ENCODE measurements at regions not wholly inside any gene's neighbourhood (a gene's known extent, or its start where the extent isn't known, plus 50 kb on each side); places are given as distances from the start of the nearest gene placed in this dataset.

- FAIRE-seq = no peak
- H4K20me1 ChIP-seq (ENCODE audit: control insufficient read depth, extremely low read depth, insufficient read depth, low read length) = no peaks in the 10 kb centered on the region
- H3K27ac ChIP-seq (ENCODE audit: control insufficient read depth, insufficient read depth, low read length) = no peak overlapping the region
- no peaks in the 10 kb centered on the region for H3K4me1 ChIP-seq (ENCODE audit: control insufficient read depth, extremely low read depth, insufficient read depth, low read length)
- no peak overlapping the region for H3K9ac ChIP-seq (ENCODE audit: control insufficient read depth, extremely low read depth, insufficient read depth, low read length)
- no peak overlapping the region for H3K4me3 ChIP-seq (ENCODE audit: control insufficient read depth in 2 of 3, extremely low read depth in 1 of 3, insufficient read depth in 2 of 3, low read depth in 1 of 3, low read length in 3 of 3)
- H2AFZ ChIP-seq (ENCODE audit: control insufficient read depth, low read length) = no peak overlapping the region
- H3K27me3 ChIP-seq (ENCODE audit: control insufficient read depth, extremely low read depth, insufficient read depth, low read length) = no peaks in the 10 kb centered on the region
- no peak for DNase-seq (ENCODE audit: low read depth, low spot score)
- TF ChIP-seq EZH2 (IDR thresholded peaks at IDR 0.05; ENCODE audit: low read length) (no peak), CTCF (optimal IDR thresholded peaks at IDR 0.05 in 1 of 3, IDR thresholded peaks at IDR 0.05 in 1 of 3, conservative IDR thresholded peaks at IDR 0.05 in 1 of 3; ENCODE audit: extremely low read depth in 1 of 3, insufficient read depth in 2 of 3, low read length in 3 of 3) (no peak)
- H3K36me3 ChIP-seq (ENCODE audit: control insufficient read depth in 2 of 2, extremely low read depth in 1 of 2, insufficient read depth in 2 of 2, low read length in 2 of 2) = no peaks in the 10 kb centered on the region
- H3K79me2 ChIP-seq (ENCODE audit: control insufficient read depth, insufficient read depth, low read length) = no peaks in the 10 kb centered on the region
- dilution Hi-C loops (cut with MboI; ENCODE audit: extremely low pct_ligation_motif_present, low sequenced_read_pairs) = no loop called here
- peaks cover 3% of the 10 kb centered on the region for H3K9me3 ChIP-seq (ENCODE audit: control insufficient read depth, low read depth, low read length)
- no peak overlapping the region for H3K4me2 ChIP-seq (ENCODE audit: control insufficient read depth, extremely low read depth, insufficient read depth, low read depth, low read length)
- no peaks in the 10 kb centered on the region for H3K9me1 ChIP-seq (ENCODE audit: control insufficient read depth, extremely low read depth, insufficient read depth, low read length)
Measured at GRCh38 chr9:103183701-103184171, 188.6 kb downstream of the CYLC2 start.

GRCh38 chr9:103186959-103187358 lies 191.8 kb downstream of the CYLC2 start:
- H3K9me1 ChIP-seq (ENCODE audit: control insufficient read depth, extremely low read depth, insufficient read depth, low read length) = no peaks in the 10 kb centered on the region
- no peaks in the 10 kb centered on the region for H3K27me3 ChIP-seq (ENCODE audit: control insufficient read depth, extremely low read depth, insufficient read depth, low read length)
- TF ChIP-seq EZH2 (IDR thresholded peaks at IDR 0.05; ENCODE audit: low read length) (no peak), CTCF (optimal IDR thresholded peaks at IDR 0.05 in 1 of 3, IDR thresholded peaks at IDR 0.05 in 1 of 3, conservative IDR thresholded peaks at IDR 0.05 in 1 of 3; ENCODE audit: extremely low read depth in 1 of 3, insufficient read depth in 2 of 3, low read length in 3 of 3) (no peak)
- no peaks in the 10 kb centered on the region for H3K79me2 ChIP-seq (ENCODE audit: control insufficient read depth, insufficient read depth, low read length)
- FAIRE-seq (no peak), DNase-seq (ENCODE audit: low read depth, low spot score) (no peak)
- H2AFZ ChIP-seq (ENCODE audit: control insufficient read depth, low read length) = no peak overlapping the region
- H3K9me3 ChIP-seq (ENCODE audit: control insufficient read depth, low read depth, low read length) = peaks cover 3% of the 10 kb centered on the region
- no peak overlapping the region for H3K27ac ChIP-seq (ENCODE audit: control insufficient read depth, insufficient read depth, low read length)
- no peaks in the 10 kb centered on the region for H3K36me3 ChIP-seq (ENCODE audit: control insufficient read depth in 2 of 2, extremely low read depth in 1 of 2, insufficient read depth in 2 of 2, low read length in 2 of 2)
- H3K4me2 ChIP-seq (ENCODE audit: control insufficient read depth, extremely low read depth, insufficient read depth, low read depth, low read length) = no peak overlapping the region
- no peak overlapping the region for H3K4me3 ChIP-seq (ENCODE audit: control insufficient read depth in 2 of 3, extremely low read depth in 1 of 3, insufficient read depth in 2 of 3, low read depth in 1 of 3, low read length in 3 of 3)
- H3K9ac ChIP-seq (ENCODE audit: control insufficient read depth, extremely low read depth, insufficient read depth, low read length) = no peak overlapping the region
- dilution Hi-C loops (cut with MboI; ENCODE audit: extremely low pct_ligation_motif_present, low sequenced_read_pairs) = no loop called here
- H4K20me1 ChIP-seq (ENCODE audit: control insufficient read depth, extremely low read depth, insufficient read depth, low read length) = no peaks in the 10 kb centered on the region
- H3K4me1 ChIP-seq (ENCODE audit: control insufficient read depth, extremely low read depth, insufficient read depth, low read length) = no peaks in the 10 kb centered on the region

Measured in keratinocyte (primary cell).